Hepatic stellate cell (primary cell): ENCODE measurements at regions not wholly inside any gene's neighbourhood (a gene's known extent, or its start where the extent isn't known, plus 50 kb on each side); places are given as distances from the start of the nearest gene placed in this dataset.

Experiments
- DNase-seq: peaks from one replicate; pipeline ENCODE4 v3.0.0; 2011; ENCODE audit warnings: low spot score

DNA sequence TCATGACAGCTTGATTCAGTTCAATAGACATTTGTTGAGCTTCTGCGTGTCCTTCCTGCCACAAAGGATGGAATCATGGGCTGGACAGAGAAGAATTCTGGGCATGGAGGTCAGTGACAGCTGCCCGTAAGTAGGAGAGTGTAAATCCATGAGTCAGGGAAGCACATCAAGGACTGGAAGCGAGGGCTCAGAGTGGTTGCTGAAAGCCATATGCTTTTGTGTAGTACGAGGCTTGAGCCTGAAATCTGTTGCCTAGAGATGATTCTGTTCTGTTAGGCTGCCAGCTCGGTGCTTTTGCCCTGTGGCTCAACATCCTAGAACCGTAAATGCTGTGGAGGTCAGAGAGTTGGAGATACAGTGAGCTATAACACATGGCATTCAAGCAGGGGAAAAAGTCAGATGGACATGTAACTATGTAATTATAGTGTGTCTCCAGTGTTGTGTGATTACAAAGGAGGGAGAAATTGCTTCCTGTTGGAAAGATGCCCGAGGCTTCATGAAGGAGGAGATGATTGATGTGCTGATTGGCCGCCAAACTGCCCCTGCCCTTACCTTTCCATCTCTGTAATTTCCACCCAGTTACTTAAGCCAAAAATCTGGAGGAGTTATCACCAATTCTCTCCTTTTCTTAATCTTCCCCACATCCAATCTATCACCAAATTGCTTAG is 92.8 kb upstream of the CACNA1E start:
- no peak for DNase-seq

DNA sequence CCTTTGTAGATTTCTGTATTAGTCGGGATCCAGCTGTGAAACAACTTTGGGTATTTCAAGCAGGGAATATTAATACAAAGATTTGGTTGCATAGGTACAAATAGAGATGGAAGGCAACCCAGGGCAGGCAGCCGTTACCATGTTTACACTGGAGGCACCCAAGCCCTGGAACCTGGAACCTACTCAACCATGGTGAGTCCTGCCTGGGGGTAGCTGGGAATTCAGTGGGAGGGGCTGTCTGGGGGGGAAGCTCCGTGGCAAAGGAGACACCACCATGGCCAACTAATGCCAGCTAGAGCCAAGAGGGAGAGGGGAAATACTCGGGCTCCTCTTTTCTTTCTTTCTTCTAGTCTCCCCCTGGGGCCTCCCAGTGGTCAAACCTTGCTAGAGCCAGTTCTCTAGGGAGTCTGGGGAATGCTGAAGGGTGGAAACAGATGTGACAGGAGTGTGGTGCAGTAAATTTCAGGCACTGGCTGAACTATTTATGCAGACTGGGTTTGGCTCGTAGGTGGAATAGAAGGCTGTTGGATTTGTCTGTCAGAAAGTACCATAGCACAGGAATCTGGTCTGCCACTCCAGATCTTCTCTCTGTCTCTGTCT is 91.9 kb upstream of the CACNA1E start:
- DNase-seq, result no peak

DNA sequence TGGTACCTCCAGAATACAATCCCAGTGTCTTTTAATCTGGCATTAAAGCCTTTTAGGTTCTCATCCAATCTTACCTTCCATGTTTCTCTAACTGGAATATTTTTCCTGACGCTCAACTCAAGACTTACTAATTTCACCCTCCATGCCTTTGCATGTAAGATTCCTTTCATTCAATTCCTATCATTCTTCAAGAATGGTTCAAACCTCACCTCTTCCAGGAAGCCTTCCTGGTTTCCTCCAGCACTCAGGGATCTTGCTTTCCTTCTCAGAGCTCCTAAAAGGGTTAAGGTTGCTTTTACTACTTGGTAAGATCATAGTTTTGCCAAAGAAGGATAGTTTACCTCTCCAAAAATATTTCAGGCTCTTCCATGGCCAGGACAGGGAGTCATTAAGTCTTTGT is 91.2 kb upstream of the CACNA1E start:
- DNase-seq, result no peak

DNA sequence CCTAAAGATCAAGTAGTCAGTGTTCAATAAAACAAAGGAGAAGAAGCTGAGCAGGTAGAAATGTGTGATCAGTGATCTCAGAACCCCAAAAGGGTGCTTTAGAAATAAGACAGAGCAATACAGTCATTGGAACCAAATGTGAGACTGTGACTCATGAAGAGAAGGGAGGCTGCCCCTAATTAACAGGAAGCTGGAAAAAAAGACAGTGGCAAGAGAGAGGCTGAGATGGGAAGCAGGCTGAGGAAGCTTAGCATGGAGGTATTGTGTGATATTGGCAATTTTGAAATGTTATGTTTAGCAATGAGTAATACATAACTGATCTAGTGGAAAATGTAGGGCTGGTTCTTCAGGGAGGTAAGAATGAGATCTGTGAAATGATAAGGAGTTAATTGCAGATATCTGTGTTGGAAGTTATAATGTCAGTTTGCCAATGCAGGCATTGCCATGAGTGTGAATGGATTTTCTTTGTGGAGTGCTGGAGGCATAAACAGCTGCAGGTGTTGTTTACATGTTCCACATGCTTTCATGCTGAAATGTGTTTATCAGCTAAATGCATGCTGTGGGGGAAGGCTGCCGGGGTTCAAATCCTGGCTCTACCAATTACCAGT is 90.6 kb upstream of the CACNA1E start:
- DNase-seq, result no peak

DNA sequence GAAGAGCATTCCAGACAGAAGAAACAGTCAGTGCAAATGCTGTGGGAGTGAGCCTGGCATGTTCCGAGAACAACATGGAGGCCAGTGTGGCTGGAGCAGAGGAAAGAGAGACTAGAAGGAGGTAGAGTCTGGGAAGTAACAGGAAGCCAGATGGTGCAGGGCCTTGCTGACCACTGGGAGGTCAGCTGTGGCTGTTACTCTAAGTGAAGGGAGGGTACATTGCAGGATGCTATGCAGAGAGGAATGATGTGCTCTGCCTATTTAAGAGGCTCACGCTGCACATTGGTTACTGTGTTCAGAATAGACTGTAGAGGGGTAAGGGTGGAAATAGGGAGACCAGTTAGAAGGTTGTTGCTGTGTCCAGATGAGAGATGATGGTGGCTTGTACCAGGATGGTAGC is 88.6 kb upstream of the CACNA1E start:
- no peak for DNase-seq

DNA sequence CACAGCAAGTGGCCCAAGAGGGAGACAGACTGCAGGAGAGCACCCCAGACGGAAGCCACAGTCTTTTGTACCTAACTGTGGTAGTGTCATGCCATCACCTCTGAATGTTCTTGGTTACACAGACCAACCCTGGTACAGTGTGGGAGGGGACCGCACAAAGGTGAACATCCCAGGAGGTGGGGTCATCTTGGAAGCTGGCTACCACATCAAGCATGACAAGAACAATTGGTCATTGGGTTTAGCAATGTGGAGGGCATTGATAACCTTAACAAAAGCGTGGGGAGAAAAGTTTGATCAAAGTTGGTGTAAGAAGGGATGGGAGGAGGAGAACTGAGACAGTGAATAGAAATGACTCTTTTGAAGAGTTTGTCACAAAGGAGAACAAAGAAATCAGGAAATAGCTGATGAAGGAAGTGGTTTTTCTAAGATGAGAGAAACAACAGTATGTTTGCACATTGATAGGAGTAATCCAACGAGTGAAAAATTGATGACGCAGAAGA is 87.1 kb upstream of the CACNA1E start:
- no peak for DNase-seq

DNA sequence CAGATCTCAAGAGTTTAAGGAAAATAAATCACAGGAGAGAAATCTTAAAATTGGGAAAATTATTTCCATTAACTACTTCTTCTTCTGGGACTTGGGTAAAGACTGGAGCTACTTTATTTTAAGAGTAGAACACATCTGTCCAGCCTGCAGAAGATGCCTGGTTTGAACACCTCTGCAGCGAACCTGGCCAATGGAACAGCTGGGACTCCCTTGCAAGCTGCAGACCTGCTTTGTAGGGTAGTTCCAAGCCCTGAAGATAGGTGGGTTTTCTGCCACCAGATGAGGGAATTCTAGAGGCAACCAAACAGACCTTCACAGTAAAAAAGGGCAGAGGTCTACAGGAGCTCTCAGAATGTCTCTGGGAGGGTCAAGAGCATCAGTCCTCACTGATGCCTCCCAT is 86.5 kb upstream of the CACNA1E start:
- no peak for DNase-seq

DNA sequence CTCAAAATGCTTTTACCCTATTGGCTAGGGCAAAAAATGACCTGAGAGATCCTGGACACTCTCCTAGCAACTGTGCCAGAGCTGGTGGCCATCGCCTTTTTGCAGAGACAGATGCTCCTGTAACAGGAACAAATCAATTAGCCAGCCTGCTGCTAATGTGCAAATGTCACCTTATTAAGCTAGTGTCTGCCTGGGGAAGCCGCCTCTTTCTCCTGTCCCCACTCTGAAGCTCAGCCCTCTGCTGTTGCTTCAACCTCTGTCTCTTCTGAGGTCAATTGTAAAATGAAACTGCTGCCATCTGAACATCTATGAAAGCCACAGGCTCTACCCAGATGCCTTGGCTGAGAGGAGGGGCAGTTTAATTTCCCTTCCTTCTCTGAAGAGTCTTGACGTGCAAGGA is 85.5 kb upstream of the CACNA1E start:
- no peak for DNase-seq

DNA sequence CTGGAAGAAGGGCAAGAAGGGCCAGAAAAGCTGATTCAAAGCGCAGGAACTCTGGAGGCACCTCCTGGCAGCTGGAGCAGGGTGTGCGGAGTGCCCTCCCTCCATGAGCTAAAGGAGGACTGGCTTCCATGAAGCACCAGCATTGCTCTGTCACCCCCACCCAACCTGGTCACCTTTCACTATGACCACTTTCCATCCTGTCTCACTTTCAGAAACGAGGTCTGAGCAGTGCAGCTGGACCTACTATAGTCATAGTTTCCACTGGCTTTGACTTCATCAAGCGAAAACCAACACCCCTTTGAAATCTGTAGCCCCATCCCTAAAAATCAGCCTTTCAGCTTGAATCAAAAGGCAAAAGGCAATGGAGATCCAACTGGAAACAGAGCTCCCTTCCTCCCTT is 84.8 kb upstream of the CACNA1E start:
- no peak for DNase-seq

DNA sequence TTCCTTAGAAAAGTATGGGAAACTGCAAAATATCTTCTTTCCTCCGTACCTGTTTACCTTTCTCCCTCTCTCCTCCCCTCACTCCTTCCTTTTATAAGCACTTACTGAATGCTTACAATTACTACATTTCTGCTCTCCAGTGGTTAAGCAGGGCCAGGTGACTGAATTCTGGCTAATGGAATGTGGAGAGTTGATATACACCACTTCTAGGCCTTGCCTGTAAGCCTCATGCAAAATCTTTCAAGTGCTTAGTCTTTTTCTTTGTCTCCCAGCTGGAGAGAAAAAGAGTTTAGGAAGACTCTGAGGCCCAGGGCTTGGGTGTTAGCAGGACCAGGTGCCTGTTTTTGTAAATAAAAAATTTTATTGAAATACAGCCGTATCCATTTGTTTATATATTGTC is 77.7 kb upstream of the CACNA1E start:
- no peak for DNase-seq

DNA sequence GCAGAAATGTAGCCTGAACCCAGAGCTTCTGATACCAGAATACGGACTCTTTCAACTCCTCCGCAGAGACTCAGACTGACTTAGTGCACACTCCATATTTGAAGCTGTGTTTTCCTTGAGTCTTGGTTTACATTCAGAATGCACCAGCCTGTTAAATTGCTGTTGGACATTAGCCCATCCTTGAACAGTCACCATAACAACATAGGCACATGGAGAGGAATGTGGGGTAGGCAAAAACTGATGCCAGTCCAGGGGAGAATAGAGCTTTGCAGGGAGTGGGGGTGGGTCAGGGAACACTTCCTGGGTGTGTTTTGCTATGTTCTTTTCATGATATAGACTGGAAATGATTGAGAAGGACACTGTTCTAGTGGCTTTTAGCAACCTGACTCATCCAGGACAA is 76.3 kb upstream of the CACNA1E start:
- no peak for DNase-seq

DNA sequence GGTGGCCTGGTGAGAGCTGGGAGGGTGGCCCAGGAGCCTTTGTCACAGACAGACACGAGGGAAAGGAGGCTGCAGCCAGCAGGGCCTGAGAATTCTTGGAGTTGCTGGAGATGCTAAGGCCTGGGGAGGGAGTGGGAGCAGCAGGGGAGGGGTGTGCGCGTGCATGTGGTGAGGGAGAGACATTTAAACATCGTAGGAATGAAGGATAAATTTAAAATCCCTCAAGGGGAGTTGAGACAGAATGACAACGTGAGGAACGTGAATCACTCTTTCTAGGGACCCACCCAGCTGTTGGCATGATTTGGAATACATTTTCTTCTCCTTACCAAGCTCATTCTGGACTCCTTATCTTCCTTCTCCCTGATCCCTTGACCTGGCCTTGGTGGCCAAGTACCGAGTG is 73.3 kb upstream of the CACNA1E start:
- DNase-seq, result no peak

DNA sequence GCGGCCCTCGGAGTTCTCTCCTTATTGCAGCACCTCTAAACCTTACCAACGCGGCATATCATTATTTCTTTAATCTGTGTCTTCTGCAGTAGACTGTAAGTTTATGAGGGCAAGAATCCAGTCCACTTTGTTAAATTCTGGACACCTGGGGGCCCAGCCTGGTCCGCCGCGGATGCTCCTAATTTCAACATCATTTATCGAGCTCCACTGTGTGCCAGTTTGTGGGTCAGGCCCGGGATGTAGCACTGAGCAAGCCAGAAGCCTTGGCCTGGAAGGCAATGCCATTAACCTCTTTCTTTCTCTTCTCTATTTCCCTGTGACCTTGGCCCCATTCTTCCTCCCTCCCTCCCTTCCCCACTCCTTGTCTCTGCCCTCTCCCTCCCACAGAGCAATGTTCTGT is 70.6 kb upstream of the CACNA1E start:
- no peak for DNase-seq

DNA sequence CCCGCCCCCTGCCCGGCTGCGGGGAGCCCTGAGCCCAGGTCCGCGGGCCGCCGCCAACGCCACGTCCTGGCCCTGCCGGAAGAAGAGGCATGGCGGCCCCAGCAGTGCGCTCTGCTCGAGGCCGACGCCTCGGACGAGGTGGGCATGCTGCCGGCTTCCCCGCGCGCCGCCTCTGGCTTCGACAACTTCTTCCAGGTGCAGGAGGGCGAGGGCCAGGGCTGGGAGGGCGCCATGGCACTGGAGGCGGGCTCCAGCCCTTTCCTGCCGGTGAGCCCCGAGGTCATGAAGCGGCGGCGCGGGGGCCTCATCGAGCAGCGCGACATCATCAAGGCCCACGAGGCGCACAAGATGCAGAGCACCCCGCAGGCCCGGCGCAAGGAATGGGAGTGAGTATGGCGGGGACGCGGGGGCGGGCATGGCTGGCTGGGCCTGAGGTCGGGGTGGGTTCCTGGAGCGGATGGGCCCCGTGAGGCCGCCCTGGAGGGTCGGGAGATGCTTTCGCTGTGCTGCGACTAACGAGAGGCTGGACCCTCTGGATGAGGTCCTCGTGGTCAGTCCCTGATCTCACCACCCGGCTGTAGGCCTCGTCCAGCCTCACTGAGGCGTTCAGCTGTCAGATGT is 70.0 kb upstream of the CACNA1E start:
- no peak for DNase-seq

DNA sequence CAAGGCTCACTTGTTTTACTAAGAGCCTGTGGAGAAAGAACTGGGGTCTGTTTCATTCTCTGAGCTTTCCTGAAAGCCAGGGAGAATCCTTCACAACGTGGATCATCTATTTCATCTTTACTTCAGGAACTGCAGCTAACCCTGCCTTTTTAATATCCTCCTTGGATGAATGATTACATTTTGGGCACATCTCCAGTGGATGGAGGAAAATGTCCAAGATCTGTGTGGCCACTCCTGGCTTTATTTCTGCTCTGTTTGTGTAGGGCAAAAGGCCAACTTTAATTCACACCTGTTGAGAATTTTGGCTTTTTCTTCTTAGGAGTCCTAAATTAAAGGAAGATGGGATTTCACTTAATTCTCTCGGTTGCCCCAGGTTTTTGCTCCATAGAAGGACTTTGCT is 69.5 kb upstream of the CACNA1E start:
- no peak for DNase-seq

DNA sequence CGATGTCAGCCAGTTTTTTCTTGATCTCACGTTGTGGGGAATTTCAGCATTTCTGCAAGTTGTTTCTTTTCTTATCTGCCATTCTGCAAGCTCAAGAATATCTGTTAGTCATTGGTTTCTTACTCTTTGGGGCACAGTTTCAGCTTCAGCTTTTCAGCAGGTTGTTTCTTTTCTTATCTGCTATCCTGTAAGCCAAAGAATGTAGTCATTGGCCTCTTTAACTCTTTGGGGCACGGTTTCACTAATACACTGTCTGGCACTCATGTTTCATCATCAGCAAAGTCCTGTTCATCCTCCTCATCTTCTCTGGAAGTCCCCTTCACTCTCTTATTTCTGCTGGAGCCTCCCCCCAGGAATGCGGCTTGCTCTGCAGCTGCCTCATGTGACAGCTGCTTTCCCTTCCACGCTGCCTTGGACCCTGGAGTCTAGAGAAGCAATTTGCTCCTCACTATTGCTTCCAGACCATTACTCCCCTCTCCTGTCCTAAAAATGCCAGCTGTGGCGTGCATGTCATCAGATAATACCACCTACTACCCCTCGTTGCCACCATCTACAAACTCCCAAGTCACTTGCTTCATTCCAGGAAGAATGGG is 67.0 kb upstream of the CACNA1E start:
- DNase-seq, result no peak

DNA sequence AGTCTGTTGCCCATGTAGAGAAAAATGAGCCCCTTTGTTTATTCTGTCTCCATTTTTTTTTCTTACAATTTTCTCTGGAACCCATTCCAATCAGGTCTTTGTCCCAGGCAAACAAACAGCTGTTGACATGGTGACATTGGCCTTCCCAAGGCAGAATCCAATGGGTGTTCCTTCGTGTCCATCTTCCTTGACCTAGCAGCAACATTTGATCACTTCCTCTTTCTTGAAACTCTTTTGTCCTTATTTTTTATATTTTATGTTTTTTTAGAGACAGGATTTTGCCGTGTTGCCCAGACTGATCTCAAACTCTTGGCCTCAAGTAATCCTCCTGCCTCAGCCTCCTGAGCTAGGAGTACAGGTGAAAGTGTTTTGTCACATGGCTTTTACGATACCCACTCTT is 65.4 kb upstream of the CACNA1E start:
- DNase-seq, result no peak

DNA sequence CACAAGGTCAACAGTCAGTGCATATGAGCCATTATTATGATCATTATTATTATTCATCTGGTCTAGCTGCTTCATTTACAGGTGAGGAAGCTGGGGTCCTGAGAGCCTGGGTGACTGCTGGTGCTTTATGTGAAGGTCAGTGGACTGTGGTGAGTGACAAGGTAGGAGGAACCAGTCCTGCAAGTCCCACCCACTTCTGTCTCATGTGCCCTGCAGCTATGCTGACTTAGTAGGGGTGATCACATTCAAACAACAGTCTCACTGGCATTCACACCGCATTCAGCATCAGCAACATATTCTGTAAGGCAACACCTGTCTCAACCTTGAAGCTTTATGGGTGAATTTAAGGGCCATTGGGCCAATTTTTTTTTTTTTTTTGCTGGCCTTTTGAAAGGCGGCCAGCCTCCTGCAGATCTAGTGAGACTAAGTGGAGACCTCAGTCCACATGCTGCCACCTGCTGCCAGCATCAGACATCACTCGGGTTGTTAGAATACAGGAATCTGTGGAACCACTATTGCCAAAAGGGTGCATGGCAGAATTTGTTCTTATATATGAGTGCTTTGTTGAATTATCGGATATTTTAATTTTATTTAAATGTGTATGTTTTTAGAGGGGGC is 59.9 kb upstream of the CACNA1E start:
- DNase-seq, result peak; percentile 38

DNA sequence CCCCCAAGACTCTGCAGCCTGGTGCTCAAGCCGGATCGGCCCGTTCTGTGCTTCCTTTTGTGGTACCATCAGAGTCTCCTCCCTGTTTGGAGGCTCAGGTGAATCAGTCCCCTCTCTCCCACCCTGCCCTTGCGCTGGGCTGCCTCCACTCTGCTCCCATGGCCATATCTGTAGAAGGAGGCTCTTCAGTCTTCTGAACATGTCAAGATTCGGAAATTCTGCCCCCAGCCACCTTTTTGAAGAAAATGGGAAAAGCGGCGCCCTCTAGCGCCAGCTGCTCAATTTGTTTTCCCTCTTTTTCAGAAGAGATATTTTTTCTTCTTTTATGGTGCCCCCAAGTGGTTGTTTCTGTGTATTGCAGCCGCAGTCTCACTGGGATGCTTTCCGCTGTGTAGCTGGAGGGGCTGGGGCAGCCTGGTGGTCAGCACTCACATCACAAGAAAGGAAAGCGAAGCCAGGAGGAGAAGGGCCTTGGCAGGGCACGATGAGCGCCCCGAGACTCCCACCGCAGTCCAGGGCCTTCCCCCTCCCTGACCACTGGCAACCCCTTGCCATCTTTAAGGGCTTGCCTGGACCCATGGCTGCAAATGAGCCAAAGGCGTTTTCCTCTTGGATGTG is 58.4 kb upstream of the CACNA1E start:
- peak; percentile 61 for DNase-seq

DNA sequence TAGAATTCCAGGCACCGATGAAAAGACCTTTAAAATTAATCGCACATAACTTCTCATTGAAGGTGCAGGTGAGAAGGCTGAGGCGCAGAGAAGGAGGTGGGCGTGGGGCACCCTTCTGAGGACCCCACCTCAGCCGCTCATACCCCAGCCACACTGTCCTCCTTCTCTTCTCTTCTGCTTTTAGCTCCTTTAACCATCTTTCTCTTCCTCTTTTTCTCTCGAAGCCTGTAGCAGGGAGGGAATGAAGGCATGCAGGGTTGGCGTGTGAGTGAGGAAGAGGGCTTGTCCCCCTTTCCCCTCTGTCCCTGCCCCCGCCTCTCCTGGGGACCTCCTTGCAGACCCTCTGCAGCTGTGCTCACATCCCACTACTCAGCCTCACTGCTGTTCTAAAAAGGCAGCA is 57.8 kb upstream of the CACNA1E start:
- no peak for DNase-seq

DNA sequence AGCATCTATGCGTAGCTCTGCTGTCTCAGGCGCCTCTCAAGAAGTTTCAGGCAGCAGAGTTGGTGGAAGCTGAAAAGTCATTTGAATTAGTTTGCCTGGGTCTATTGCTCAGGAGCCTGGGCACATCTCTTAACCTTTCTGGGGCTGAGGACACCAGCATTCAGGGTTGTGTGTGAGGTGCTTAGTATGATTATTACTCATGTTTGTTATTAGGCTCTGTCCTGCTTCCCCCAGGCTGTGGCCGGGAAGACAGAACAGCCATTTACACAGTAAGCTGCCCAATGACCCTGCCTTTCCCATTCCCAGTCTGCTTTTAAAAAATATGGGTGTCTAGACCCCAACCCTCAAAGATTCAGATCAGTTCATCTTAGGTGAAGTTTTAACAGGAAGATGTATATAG is 53.9 kb upstream of the CACNA1E start:
- DNase-seq, result no peak
